T-helper 1 cell treated with Interleukin-12 subunit alpha and Interleukin-12 subunit beta and Interleukin-4 antibody, amounts not matched to agents 30 μg/mL and 1 μg/mL, for 36 hours (primary cell): ENCODE measurements at regions not wholly inside any gene's neighbourhood (a gene's known extent, or its start where the extent isn't known, plus 50 kb on each side); places are given as distances from the start of the nearest gene placed in this dataset.

Experiments used
- H3K27ac Mint-ChIP-seq: one replicate; pipeline ENCODE4 v1.8.0; 2021; ENCODE audit warnings: mild to moderate bottlenecking, mixed read lengths
- H3K27me3 Mint-ChIP-seq: one replicate; pipeline ENCODE4 v1.8.0; 2021; ENCODE audit warnings: low read depth, mixed read lengths
- H3K36me3 Mint-ChIP-seq: one replicate; pipeline ENCODE4 v1.8.0; 2021; ENCODE audit warnings: low read depth, mixed read lengths
- H3K4me1 Mint-ChIP-seq: one replicate; pipeline ENCODE4 v1.8.0; 2021; ENCODE audit warnings: low read depth, mixed read lengths
- H3K4me3 Mint-ChIP-seq: one replicate; pipeline ENCODE4 v1.8.0; 2021; ENCODE audit warnings: mild to moderate bottlenecking, moderate library complexity, mixed read lengths
- H3K9me3 Mint-ChIP-seq: one replicate; pipeline ENCODE4 v1.8.0; 2021; ENCODE audit warnings: mixed read lengths

- Mint-ChIP-seq H3K27me3 (peaks cover 9% of the 10 kb centered on the region), H3K4me1 (no peaks in the 10 kb centered on the region), H3K9me3 (no peaks in the 10 kb centered on the region), H3K4me3 (no peak overlapping the region), H3K27ac (no peak overlapping the region), H3K36me3 (no peaks in the 10 kb centered on the region)
Measured at GRCh38 chr10:113458944-113459343, 93.9 kb upstream of the HABP2 start.

GRCh38 chr10:113459626-113460280, 93.1 kb upstream of the HABP2 start:
- Mint-ChIP-seq H3K9me3 (no peaks in the 10 kb centered on the region), H3K36me3 (no peaks in the 10 kb centered on the region), H3K4me3 (no peak overlapping the region), H3K4me1 (no peaks in the 10 kb centered on the region), H3K27me3 (peaks cover 15% of the 10 kb centered on the region), H3K27ac (no peak overlapping the region)

- H3K27me3 Mint-ChIP-seq = peaks cover 22% of the 10 kb centered on the region
- no peaks in the 10 kb centered on the region for H3K36me3 Mint-ChIP-seq
- H3K27ac Mint-ChIP-seq = no peak overlapping the region
- no peaks in the 10 kb centered on the region for H3K4me1 Mint-ChIP-seq
- H3K4me3 Mint-ChIP-seq = no peak overlapping the region
- no peaks in the 10 kb centered on the region for H3K9me3 Mint-ChIP-seq
Measured at GRCh38 chr10:113463083-113463482, 89.8 kb upstream of the HABP2 start.

- H3K9me3 Mint-ChIP-seq = no peaks in the 10 kb centered on the region
- H3K4me1 Mint-ChIP-seq = no peaks in the 10 kb centered on the region
- H3K27ac Mint-ChIP-seq = no peak overlapping the region
- H3K27me3 Mint-ChIP-seq = peaks cover 22% of the 10 kb centered on the region
- H3K36me3 Mint-ChIP-seq = no peaks in the 10 kb centered on the region
- H3K4me3 Mint-ChIP-seq = no peak overlapping the region
Measured at GRCh38 chr10:113463777-113464176, 89.1 kb upstream of the HABP2 start.

- Mint-ChIP-seq H3K4me3 (no peak overlapping the region), H3K27ac (no peak overlapping the region), H3K9me3 (no peaks in the 10 kb centered on the region), H3K27me3 (peaks cover 7% of the 10 kb centered on the region), H3K4me1 (no peaks in the 10 kb centered on the region), H3K36me3 (no peaks in the 10 kb centered on the region)
Measured at GRCh38 chr10:113469796-113470195, 83.1 kb upstream of the HABP2 start.

GRCh38 chr10:113470372-113471240, 82.2 kb upstream of the HABP2 start:
- Mint-ChIP-seq H3K4me1 (no peaks in the 10 kb centered on the region), H3K36me3 (no peaks in the 10 kb centered on the region), H3K27me3 (peaks cover 5% of the 10 kb centered on the region), H3K27ac (no peak overlapping the region), H3K9me3 (no peaks in the 10 kb centered on the region), H3K4me3 (no peak overlapping the region)

- Mint-ChIP-seq H3K36me3 (no peaks in the 10 kb centered on the region), H3K27me3 (peaks cover 1% of the 10 kb centered on the region), H3K27ac (no peak overlapping the region), H3K4me1 (no peaks in the 10 kb centered on the region), H3K9me3 (no peaks in the 10 kb centered on the region), H3K4me3 (no peak overlapping the region)
Measured at GRCh38 chr10:113471241-113471996, 81.4 kb upstream of the HABP2 start.

- no peaks in the 10 kb centered on the region for H3K9me3 Mint-ChIP-seq
- no peaks in the 10 kb centered on the region for H3K4me1 Mint-ChIP-seq
- H3K27me3 Mint-ChIP-seq = no peaks in the 10 kb centered on the region
- no peak overlapping the region for H3K27ac Mint-ChIP-seq
- no peaks in the 10 kb centered on the region for H3K36me3 Mint-ChIP-seq
- H3K4me3 Mint-ChIP-seq = no peak overlapping the region
Measured at GRCh38 chr10:113473011-113473410, 79.8 kb upstream of the HABP2 start.

GRCh38 chr10:113473851-113474250, 79.0 kb upstream of the HABP2 start:
- Mint-ChIP-seq H3K36me3 (no peaks in the 10 kb centered on the region), H3K27me3 (no peaks in the 10 kb centered on the region), H3K27ac (no peak overlapping the region), H3K4me3 (no peak overlapping the region), H3K9me3 (no peaks in the 10 kb centered on the region), H3K4me1 (no peaks in the 10 kb centered on the region)

- Mint-ChIP-seq H3K4me1 (no peaks in the 10 kb centered on the region), H3K9me3 (peaks cover 5% of the 10 kb centered on the region), H3K4me3 (no peak overlapping the region), H3K27ac (no peak overlapping the region), H3K36me3 (no peaks in the 10 kb centered on the region), H3K27me3 (no peaks in the 10 kb centered on the region)
Measured at GRCh38 chr10:113474752-113475151, 78.1 kb upstream of the HABP2 start.

- Mint-ChIP-seq H3K4me3 (no peak overlapping the region), H3K9me3 (peaks cover 11% of the 10 kb centered on the region), H3K27ac (no peak overlapping the region), H3K27me3 (no peaks in the 10 kb centered on the region), H3K4me1 (no peaks in the 10 kb centered on the region), H3K36me3 (no peaks in the 10 kb centered on the region)
Measured at GRCh38 chr10:113475381-113475807, 77.5 kb upstream of the HABP2 start.

GRCh38 chr10:113476191-113476590, 76.7 kb upstream of the HABP2 start:
- Mint-ChIP-seq H3K4me3 (no peak overlapping the region), H3K9me3 (peaks cover 13% of the 10 kb centered on the region), H3K27ac (no peak overlapping the region), H3K27me3 (no peaks in the 10 kb centered on the region), H3K4me1 (no peaks in the 10 kb centered on the region), H3K36me3 (no peaks in the 10 kb centered on the region)

GRCh38 chr10:113476673-113477072, 76.2 kb upstream of the HABP2 start:
- H3K9me3 Mint-ChIP-seq = peaks cover 13% of the 10 kb centered on the region
- H3K4me1 Mint-ChIP-seq = no peaks in the 10 kb centered on the region
- H3K27me3 Mint-ChIP-seq = no peaks in the 10 kb centered on the region
- H3K27ac Mint-ChIP-seq = no peak overlapping the region
- no peaks in the 10 kb centered on the region for H3K36me3 Mint-ChIP-seq
- no peak overlapping the region for H3K4me3 Mint-ChIP-seq

GRCh38 chr10:113477451-113477850, 75.4 kb upstream of the HABP2 start:
- H3K4me1 Mint-ChIP-seq = no peaks in the 10 kb centered on the region
- no peaks in the 10 kb centered on the region for H3K36me3 Mint-ChIP-seq
- H3K4me3 Mint-ChIP-seq = no peak overlapping the region
- H3K27me3 Mint-ChIP-seq = no peaks in the 10 kb centered on the region
- no peak overlapping the region for H3K27ac Mint-ChIP-seq
- peaks cover 13% of the 10 kb centered on the region for H3K9me3 Mint-ChIP-seq
